ENCODE measurements at regions not wholly inside any gene's neighbourhood (a gene's known extent, or its start where the extent isn't known, plus 50 kb on each side); places are given as distances from the start of the nearest gene placed in this dataset.

DNA sequence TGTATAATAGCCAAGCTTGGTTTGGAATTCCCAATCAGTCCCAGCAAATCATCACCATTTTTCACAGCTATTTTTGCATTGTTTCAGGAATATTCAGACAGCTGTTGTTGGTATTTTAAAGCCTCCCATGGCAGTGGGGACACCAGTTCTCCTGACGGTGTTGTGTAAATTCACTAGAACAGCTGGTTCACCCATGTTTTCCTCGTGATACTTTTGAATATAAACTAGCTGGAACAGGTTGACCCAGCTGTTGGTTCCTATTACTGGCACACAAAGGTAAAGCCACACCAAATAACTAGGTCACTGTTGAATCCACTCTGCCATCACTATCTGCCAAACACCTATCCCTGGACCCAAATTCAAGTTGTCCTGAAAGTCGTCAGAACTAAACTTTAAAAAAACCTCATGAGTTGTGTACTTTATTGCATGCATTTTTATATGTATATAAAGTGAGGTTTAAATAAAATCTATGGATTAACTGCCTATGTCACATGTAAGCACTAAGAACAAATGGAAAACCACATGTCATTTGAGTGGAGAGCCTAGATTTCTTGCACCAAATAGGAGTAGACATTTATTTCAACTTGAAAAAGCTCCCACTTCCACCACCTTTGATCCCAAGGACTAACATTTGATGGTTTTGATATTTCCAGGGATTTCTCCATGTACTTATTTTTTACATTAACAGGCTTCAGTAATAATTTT is 121.9 kb upstream of the PIK3R1 start:
- TF ChIP-seq, protein P1, sequence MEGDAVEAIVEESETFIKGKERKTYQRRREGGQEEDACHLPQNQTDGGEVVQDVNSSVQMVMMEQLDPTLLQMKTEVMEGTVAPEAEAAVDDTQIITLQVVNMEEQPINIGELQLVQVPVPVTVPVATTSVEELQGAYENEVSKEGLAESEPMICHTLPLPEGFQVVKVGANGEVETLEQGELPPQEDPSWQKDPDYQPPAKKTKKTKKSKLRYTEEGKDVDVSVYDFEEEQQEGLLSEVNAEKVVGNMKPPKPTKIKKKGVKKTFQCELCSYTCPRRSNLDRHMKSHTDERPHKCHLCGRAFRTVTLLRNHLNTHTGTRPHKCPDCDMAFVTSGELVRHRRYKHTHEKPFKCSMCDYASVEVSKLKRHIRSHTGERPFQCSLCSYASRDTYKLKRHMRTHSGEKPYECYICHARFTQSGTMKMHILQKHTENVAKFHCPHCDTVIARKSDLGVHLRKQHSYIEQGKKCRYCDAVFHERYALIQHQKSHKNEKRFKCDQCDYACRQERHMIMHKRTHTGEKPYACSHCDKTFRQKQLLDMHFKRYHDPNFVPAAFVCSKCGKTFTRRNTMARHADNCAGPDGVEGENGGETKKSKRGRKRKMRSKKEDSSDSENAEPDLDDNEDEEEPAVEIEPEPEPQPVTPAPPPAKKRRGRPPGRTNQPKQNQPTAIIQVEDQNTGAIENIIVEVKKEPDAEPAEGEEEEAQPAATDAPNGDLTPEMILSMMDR (IDR thresholded peaks at IDR 0.05; ENCODE audit: low read depth, low read length), result no peak
- no peak for DNase-seq (ENCODE audit: extremely low read depth, low read depth)

DNA sequence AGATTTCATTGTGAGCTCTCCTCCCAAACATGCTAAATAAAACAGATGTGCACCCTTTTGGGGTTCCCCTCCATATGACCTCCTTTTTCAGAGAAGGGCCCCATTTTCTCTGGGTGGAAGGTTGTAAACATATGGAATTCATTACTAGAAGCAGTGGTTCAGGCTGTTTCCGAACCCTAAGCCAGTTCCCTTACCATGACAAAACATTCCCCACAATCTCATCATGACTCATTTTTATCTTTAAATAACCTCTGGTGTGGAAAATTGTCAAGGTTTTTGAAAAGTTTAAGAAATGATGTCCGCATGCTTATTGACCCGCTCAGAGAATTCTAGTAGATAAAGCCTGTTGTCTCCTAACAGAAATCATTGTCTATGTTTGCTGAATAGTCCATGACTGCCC is 127.3 kb upstream of the PIK3R1 start:
- TF ChIP-seq, protein P1 (IDR thresholded peaks at IDR 0.05; ENCODE audit: low read depth, low read length), result no peak
- DNase-seq (ENCODE audit: extremely low read depth, low read depth), result peak; percentile 53

- DNase-seq (ENCODE audit: extremely low read depth, low read depth), result no peak
- TF ChIP-seq, protein P1 (IDR thresholded peaks at IDR 0.05; ENCODE audit: low read depth, low read length), result no peak
Observed at GRCh38 chr5:68087866-68088265, 127.7 kb upstream of the PIK3R1 start.

- TF ChIP-seq, protein P1 (IDR thresholded peaks at IDR 0.05; ENCODE audit: low read depth, low read length), result no peak
- peak; percentile 81 for DNase-seq (ENCODE audit: extremely low read depth, low read depth)
Observed at GRCh38 chr5:68086857-68087256, 128.7 kb upstream of the PIK3R1 start.

DNA sequence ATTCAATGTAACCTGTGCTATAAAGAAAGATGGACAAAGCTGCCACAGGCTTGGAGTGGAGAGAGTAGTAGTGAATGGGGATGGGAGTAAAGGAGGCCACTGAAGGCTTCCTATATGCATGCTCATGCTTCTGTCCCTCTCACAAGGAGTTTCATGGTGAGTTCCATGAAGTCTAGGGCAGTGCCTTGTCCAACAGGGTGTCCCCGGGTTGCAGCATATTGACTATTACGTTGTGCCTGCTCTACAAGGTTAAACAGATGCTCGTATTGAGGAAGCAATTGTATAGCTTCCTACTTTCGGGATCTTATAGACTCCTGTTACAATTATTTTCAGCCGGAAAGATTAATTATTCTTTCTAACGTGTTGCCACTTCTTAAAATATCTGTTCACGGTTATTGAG is 129.1 kb upstream of the PIK3R1 start:
- TF ChIP-seq, protein P1 (IDR thresholded peaks at IDR 0.05; ENCODE audit: low read depth, low read length), result no peak
- no peak for DNase-seq (ENCODE audit: extremely low read depth, low read depth)

GRCh38 chr5:68084396-68084795 is 131.2 kb upstream of the PIK3R1 start:
- DNase-seq (ENCODE audit: extremely low read depth, low read depth), result no peak
- TF ChIP-seq, protein P1 (IDR thresholded peaks at IDR 0.05; ENCODE audit: low read depth, low read length), result no peak

GRCh38 chr5:68080282-68081050 is 135.1 kb upstream of the PIK3R1 start:
- TF ChIP-seq, protein P1 (IDR thresholded peaks at IDR 0.05; ENCODE audit: low read depth, low read length), result no peak

More at GRCh38 chr5:68080282-68081050, 135.1 kb upstream of the PIK3R1 start:
- no peak for DNase-seq (ENCODE audit: extremely low read depth, low read depth)

Measured in AG09319 (cell line).